H1 (cell line): ENCODE measurements at regions not wholly inside any gene's neighbourhood (a gene's known extent, or its start where the extent isn't known, plus 50 kb on each side); places are given as distances from the start of the nearest gene placed in this dataset.

ENCODE experiments used
- CTCF ChIA-PET: fragments of 300-600 bp; sonication (Branson Sonifier 250); formaldehyde crosslinking; loops from one replicate; lab custom pipeline; 2021; ENCODE audit not compliant: partially characterized antibody; lab: Charles Lee
- POLR2A ChIA-PET: fragments of 300-600 bp; sonication (Branson Sonifier 250); formaldehyde crosslinking; loops from one replicate; lab custom pipeline; 2021; ENCODE audit warnings: inconsistent platforms; ENCODE audit not compliant: partially characterized antibody; lab: Charles Lee
- DNase-seq, 2 experiments: peaks; one replicate each; pipeline versions ENCODE4 v3.0.0 to v3.0.0-alpha.2; 2010 to 2022; ENCODE audit warnings: low spot score in 2 of 2, low read depth in 1 of 2, mixed read lengths in 1 of 2
- FAIRE-seq: peaks from 2 replicates; lab custom pipeline; 2011; peaks lifted over from hg19 to GRCh38; lab: Jason Lieb, UNC
- H2AFZ ChIP-seq: 2 replicates; pipeline ENCODE4 v1.8.1; 2012; ENCODE audit warnings: low read length, inconsistent platforms
- H2AK5ac ChIP-seq: 2 replicates; pipeline ENCODE4 v1.6.1; 2013; ENCODE audit warnings: low read depth, low read length
- H2BK120ac ChIP-seq: replicated peaks from 2 replicates; pipeline ENCODE3; 2013; ENCODE audit warnings: low read depth, low read length, inconsistent platforms
- H2BK12ac ChIP-seq: 2 replicates; pipeline ENCODE4 v1.6.1; 2013; ENCODE audit warnings: low read depth, low read length
- H2BK15ac ChIP-seq: 2 replicates; pipeline ENCODE4 v1.6.1; 2013; ENCODE audit warnings: low read length
- H2BK20ac ChIP-seq: 2 replicates; pipeline ENCODE4 v1.6.1; 2013; ENCODE audit warnings: low read length
- H2BK5ac ChIP-seq: 2 replicates; pipeline ENCODE4 v1.6.1; 2013; ENCODE audit warnings: low read depth, low read length
- H3K14ac ChIP-seq: 2 replicates; pipeline ENCODE4 v1.6.1; 2013; ENCODE audit warnings: inconsistent platforms; ENCODE audit not compliant: insufficient read length
- H3K18ac ChIP-seq: 2 replicates; pipeline ENCODE4 v1.6.1; 2013; ENCODE audit warnings: low read length; ENCODE audit errors: extremely low read depth
- H3K23ac ChIP-seq: 2 replicates; pipeline ENCODE4 v1.6.1; 2013; ENCODE audit warnings: inconsistent platforms; ENCODE audit not compliant: insufficient read length
- H3K23me2 ChIP-seq: 2 replicates; pipeline ENCODE4 v1.6.1; 2013; ENCODE audit warnings: low read depth, low read length
- H3K27ac ChIP-seq: 2 replicates; pipeline ENCODE4 v1.6.1; 2011; ENCODE audit warnings: low read depth, low read length, inconsistent platforms
- H3K27me3 ChIP-seq, 4 experiments: replicated peaks in 1 of 4; 1 replicate in 1 of 4; 2 replicates in 3 of 4; pipeline versions ENCODE4 v1.6.1 to v1.8.1; 2011 to 2013; ENCODE audit warnings: low read length in 3 of 4, mild to moderate bottlenecking in 3 of 4, inconsistent platforms in 2 of 4, mixed read lengths in 2 of 4, moderate library complexity in 1 of 4; ENCODE audit not compliant: control insufficient read depth in 3 of 4, insufficient read depth in 3 of 4; ENCODE audit errors: extremely low read depth in 1 of 4
- H3K36me3 ChIP-seq, 4 experiments: 2 replicates each; pipeline versions ENCODE4 v1.6.1 to v1.8.1; 2011 to 2013; ENCODE audit warnings: mild to moderate bottlenecking in 4 of 4, low read length in 3 of 4, moderate library complexity in 2 of 4, control low read depth in 1 of 4, inconsistent platforms in 1 of 4; ENCODE audit not compliant: insufficient read depth in 4 of 4, control insufficient read depth in 2 of 4
- H3K4ac ChIP-seq: replicated peaks from 2 replicates; pipeline ENCODE3; 2013; ENCODE audit warnings: low read length, low read depth, mixed read lengths, inconsistent platforms; ENCODE audit not compliant: insufficient read length
- H3K4me1 ChIP-seq, 4 experiments: replicated peaks in 1 of 4; 1 replicate in 1 of 4; 2 replicates in 3 of 4; pipeline versions ENCODE4 v1.6.1 to v1.8.1; 2011 to 2013; ENCODE audit warnings: low read length in 3 of 4, inconsistent platforms in 2 of 4, mixed read lengths in 1 of 4; ENCODE audit not compliant: insufficient read depth in 4 of 4, control insufficient read depth in 3 of 4
- H3K4me2 ChIP-seq, 2 experiments: 2 replicates each; pipeline versions ENCODE4 v1.6.1 to v1.8.1; 2011 to 2013; ENCODE audit warnings: low read depth in 2 of 2, low read length in 2 of 2, control low read depth in 1 of 2, inconsistent platforms in 1 of 2, mild to moderate bottlenecking in 1 of 2; ENCODE audit not compliant: insufficient read depth in 1 of 2
- H3K4me3 ChIP-seq, 4 experiments: fragments of 200-600, 300-600 bp in 1 of 4; sonication (generic), shearing (Covaris generic), sonication (Bioruptor Twin) in 1 of 4; 2 replicates each; pipeline versions ENCODE4 v1.5.1 to v1.8.1; 2011 to 2016; ENCODE audit warnings: low read length in 4 of 4, low read depth in 3 of 4, control low read depth in 2 of 4, inconsistent platforms in 2 of 4, mild to moderate bottlenecking in 2 of 4, mixed read lengths in 1 of 4, moderate library complexity in 1 of 4; ENCODE audit not compliant: insufficient read depth in 2 of 4; ENCODE audit errors: extremely low read depth in 1 of 4
- H3K56ac ChIP-seq: replicated peaks from 2 replicates; pipeline ENCODE3; 2013; ENCODE audit warnings: low read depth, mild to moderate bottlenecking, mixed read lengths, low read length, inconsistent platforms; ENCODE audit not compliant: insufficient read length
- H3K79me1 ChIP-seq: 2 replicates; pipeline ENCODE4 v1.6.1; 2013; ENCODE audit warnings: low read depth, low read length, control low read depth
- H3K79me2 ChIP-seq, 2 experiments: 2 replicates each; pipeline versions ENCODE4 v1.6.1 to v1.8.1; 2012 to 2013; ENCODE audit warnings: low read length in 2 of 2, mild to moderate bottlenecking in 2 of 2, inconsistent platforms in 1 of 2; ENCODE audit not compliant: insufficient read depth in 2 of 2, control insufficient read depth in 1 of 2
- H3K9ac ChIP-seq, 4 experiments: replicated peaks in 1 of 4; 1 replicate in 1 of 4; 2 replicates in 3 of 4; pipeline versions ENCODE4 v1.6.1 to v1.8.1; 2011 to 2013; ENCODE audit warnings: low read depth in 3 of 4, low read length in 3 of 4, control low read depth in 2 of 4, mild to moderate bottlenecking in 2 of 4, moderate library complexity in 2 of 4, inconsistent platforms in 1 of 4; ENCODE audit errors: extremely low read depth in 1 of 4
- H3K9me3 ChIP-seq, 2 experiments: 2 replicates each; pipeline versions ENCODE4 v1.6.1 to v1.8.1; 2012 to 2013; ENCODE audit warnings: mild to moderate bottlenecking in 2 of 2, moderate library complexity in 2 of 2, control low read depth in 1 of 2, inconsistent platforms in 1 of 2, low read depth in 1 of 2, low read length in 1 of 2, mixed read lengths in 1 of 2; ENCODE audit not compliant: insufficient read depth in 2 of 2
- H4K20me1 ChIP-seq, 2 experiments: replicated peaks in 1 of 2; 2 replicates each; pipeline versions ENCODE3 to v1.8.1; 2011 to 2013; ENCODE audit warnings: inconsistent platforms in 2 of 2, low read length in 2 of 2, mild to moderate bottlenecking in 1 of 2; ENCODE audit not compliant: insufficient read depth in 2 of 2, control insufficient read depth in 1 of 2
- H4K5ac ChIP-seq: 2 replicates; pipeline ENCODE4 v1.6.1; 2013; ENCODE audit warnings: low read length, low read depth, mixed read lengths, inconsistent platforms; ENCODE audit not compliant: insufficient read length
- H4K8ac ChIP-seq: 2 replicates; pipeline ENCODE4 v1.8.0; 2013; ENCODE audit warnings: mild to moderate bottlenecking, moderate library complexity, low read length, inconsistent platforms; ENCODE audit not compliant: insufficient read depth; ENCODE audit errors: extremely low read depth
- H4K91ac ChIP-seq: replicated peaks from 2 replicates; pipeline ENCODE3; 2013; ENCODE audit warnings: low read length, mixed read lengths, inconsistent platforms; ENCODE audit not compliant: insufficient read length
- BACH1 ChIP-seq: IDR thresholded peaks from 2 replicates; pipeline ENCODE4 v1.6.1; 2012; ENCODE audit warnings: low read length, improper control_type of control experiment
- FOSL1 ChIP-seq: IDR thresholded peaks from 2 replicates; pipeline ENCODE4 v1.6.1; 2011; ENCODE audit warnings: mild to moderate bottlenecking, low read depth, low read length, moderate library complexity; ENCODE audit not compliant: insufficient read depth
- GTF2F1 ChIP-seq: IDR thresholded peaks from 2 replicates; pipeline ENCODE4 v1.6.1; 2012; ENCODE audit warnings: low read depth, low read length, improper control_type of control experiment, borderline replicate concordance
- KDM4A ChIP-seq: IDR thresholded peaks from one replicate; pipeline ENCODE4 v1.7.1; 2012; ENCODE audit warnings: low read depth, mild to moderate bottlenecking, moderate library complexity, low read length, inconsistent platforms; ENCODE audit not compliant: severe bottlenecking
- PHF8 ChIP-seq: fragments of 200-600 bp; sonication (generic); conservative IDR thresholded peaks from 2 replicates; pipeline ENCODE4 v1.7.1; 2012; ENCODE audit warnings: low read depth, mild to moderate bottlenecking, inconsistent platforms, low read length, moderate library complexity
- POLR2AphosphoS5 ChIP-seq: IDR thresholded peaks from 2 replicates; pipeline ENCODE4 v1.6.1; 2011; ENCODE audit warnings: low read depth, low read length
- SP1 ChIP-seq: IDR thresholded peaks from 2 replicates; pipeline ENCODE4 v1.6.1; 2011; ENCODE audit warnings: low read depth, low read length
- TAF1 ChIP-seq: IDR thresholded peaks from 2 replicates; pipeline ENCODE4 v1.6.1; 2011; ENCODE audit warnings: mild to moderate bottlenecking, low read depth, low read length
- TEAD4 ChIP-seq: IDR thresholded peaks from 2 replicates; pipeline ENCODE4 v1.6.1; 2012; ENCODE audit warnings: low read depth, low read length, inconsistent platforms, mixed read lengths
- WGBS, 2 experiments: shearing (Covaris generic) in 1 of 2; methylation state at CpG; one replicate each; pipeline versions ENCODE4 v1.1.6 to v1.1.7; 2013 to 2015; ENCODE audit warnings: low lambda C conversion rate in 2 of 2, mixed read lengths in 2 of 2, inconsistent platforms in 1 of 2, low coverage in 1 of 2, missing lambda C conversion rate in 1 of 2; ENCODE audit not compliant: insufficient replicate concordance in 2 of 2, insufficient coverage in 1 of 2, insufficient read length in 1 of 2; ENCODE audit errors: extremely low coverage in 1 of 2, missing lambda C conversion rate in 1 of 2; 5-methylcytosine and 5-hydroxymethylcytosine counted together
- TF ChIP-seq, protein P1 (sequence below): IDR thresholded peaks from 2 replicates; pipeline ENCODE4 v1.6.1; 2011; ENCODE audit warnings: low read length, improper control_type of control experiment
- TF ChIP-seq, protein P2 (sequence below): IDR thresholded peaks from 2 replicates; pipeline ENCODE4 v1.6.1; 2012; ENCODE audit warnings: low read length, inconsistent platforms
- TF ChIP-seq, protein P3 (sequence below): IDR thresholded peaks from 2 replicates; pipeline ENCODE4 v1.6.1; 2012; ENCODE audit warnings: inconsistent platforms

DNA sequence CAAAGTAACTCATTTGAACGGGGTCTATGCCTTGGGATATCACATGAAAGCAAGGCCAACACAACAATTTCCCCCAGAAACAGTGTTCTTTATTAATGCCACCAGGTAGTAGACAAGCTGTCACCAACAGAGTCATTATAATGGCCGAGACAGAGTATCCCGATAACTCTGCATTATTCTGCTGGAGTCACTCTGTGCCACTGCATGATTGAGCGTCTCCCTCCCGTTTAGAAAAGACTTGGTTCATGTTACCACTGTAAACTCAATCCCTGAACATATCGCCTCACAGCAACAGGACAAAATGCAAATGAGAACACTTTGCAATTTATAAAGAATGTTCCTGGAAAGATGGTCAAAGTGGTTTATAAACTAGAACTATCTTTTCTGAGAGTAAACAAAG lies 932.5 kb downstream of the GATA3 start:
- ChIA-PET CTCF (no interaction called here), POLR2A (no interaction called here)
- Histone ChIP-seq H3K23ac (no peak overlapping the region), H4K5ac (no peak overlapping the region), H2BK12ac (no peak overlapping the region), H4K91ac (no peak overlapping the region), H3K14ac (no peak overlapping the region), H3K4me2 (no peak overlapping the region), H4K8ac (no peak overlapping the region), H2BK5ac (no peak overlapping the region), H3K36me3 (no peaks in the 10 kb centered on the region), H3K56ac (no peak overlapping the region), H3K27ac (no peak overlapping the region), H3K4me1 (no peaks in the 10 kb centered on the region), H3K79me1 (no peaks in the 10 kb centered on the region), H3K18ac (no peak overlapping the region), H3K4me3 (no peak overlapping the region), H2BK15ac (no peak overlapping the region), H3K9ac (no peak overlapping the region), H3K4ac (no peak overlapping the region), H4K20me1 (no peaks in the 10 kb centered on the region), H2AK5ac (no peak overlapping the region), H2AFZ (no peak overlapping the region), H3K27me3 (no peaks in the 10 kb centered on the region), H3K23me2 (no peaks in the 10 kb centered on the region), H3K9me3 (no peaks in the 10 kb centered on the region), H2BK120ac (no peak overlapping the region), H3K79me2 (no peaks in the 10 kb centered on the region), H2BK20ac (no peak overlapping the region)
- FAIRE-seq (no peak), DNase-seq (no peak)
- 90% methylated on average over 6 of the region's 6 CpGs; no CpG with 5 or more reads in 1 of the 2 experiments for WGBS, 2 experiments
- TF ChIP-seq, protein P1, sequence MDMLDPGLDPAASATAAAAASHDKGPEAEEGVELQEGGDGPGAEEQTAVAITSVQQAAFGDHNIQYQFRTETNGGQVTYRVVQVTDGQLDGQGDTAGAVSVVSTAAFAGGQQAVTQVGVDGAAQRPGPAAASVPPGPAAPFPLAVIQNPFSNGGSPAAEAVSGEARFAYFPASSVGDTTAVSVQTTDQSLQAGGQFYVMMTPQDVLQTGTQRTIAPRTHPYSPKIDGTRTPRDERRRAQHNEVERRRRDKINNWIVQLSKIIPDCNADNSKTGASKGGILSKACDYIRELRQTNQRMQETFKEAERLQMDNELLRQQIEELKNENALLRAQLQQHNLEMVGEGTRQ, result no peak
- TF ChIP-seq SP1, result no peak
- TF ChIP-seq PHF8, result no peak
- TF ChIP-seq, protein P2, sequence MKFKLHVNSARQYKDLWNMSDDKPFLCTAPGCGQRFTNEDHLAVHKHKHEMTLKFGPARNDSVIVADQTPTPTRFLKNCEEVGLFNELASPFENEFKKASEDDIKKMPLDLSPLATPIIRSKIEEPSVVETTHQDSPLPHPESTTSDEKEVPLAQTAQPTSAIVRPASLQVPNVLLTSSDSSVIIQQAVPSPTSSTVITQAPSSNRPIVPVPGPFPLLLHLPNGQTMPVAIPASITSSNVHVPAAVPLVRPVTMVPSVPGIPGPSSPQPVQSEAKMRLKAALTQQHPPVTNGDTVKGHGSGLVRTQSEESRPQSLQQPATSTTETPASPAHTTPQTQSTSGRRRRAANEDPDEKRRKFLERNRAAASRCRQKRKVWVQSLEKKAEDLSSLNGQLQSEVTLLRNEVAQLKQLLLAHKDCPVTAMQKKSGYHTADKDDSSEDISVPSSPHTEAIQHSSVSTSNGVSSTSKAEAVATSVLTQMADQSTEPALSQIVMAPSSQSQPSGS, result no peak
- TF ChIP-seq TEAD4, result no peak
- no peak for TF ChIP-seq POLR2AphosphoS5
- TF ChIP-seq GTF2F1, result no peak
- TF ChIP-seq BACH1, result no peak
- TF ChIP-seq TAF1, result no peak
- no peak for TF ChIP-seq FOSL1
- TF ChIP-seq KDM4A, result no peak
- TF ChIP-seq, protein P3, sequence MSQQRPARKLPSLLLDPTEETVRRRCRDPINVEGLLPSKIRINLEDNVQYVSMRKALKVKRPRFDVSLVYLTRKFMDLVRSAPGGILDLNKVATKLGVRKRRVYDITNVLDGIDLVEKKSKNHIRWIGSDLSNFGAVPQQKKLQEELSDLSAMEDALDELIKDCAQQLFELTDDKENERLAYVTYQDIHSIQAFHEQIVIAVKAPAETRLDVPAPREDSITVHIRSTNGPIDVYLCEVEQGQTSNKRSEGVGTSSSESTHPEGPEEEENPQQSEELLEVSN, result no peak
